ENCODE measurements at regions not wholly inside any gene's neighbourhood (a gene's known extent, or its start where the extent isn't known, plus 50 kb on each side); places are given as distances from the start of the nearest gene placed in this dataset.

GRCh38 chr7:69254643-69255042 is 343.6 kb upstream of the AUTS2 start:
- TF ChIP-seq CTCF (IDR thresholded peaks at IDR 0.05; ENCODE audit: borderline replicate concordance, extremely low read depth, low read length, poor library complexity, severe bottlenecking), result no peak
- TF ChIP-seq EZH2 (IDR thresholded peaks at IDR 0.05; ENCODE audit: borderline replicate concordance, low read depth, low read length, severe bottlenecking), result no peak

All from DND-41 (cell line).